Breast epithelium (tissue), 4 donors: ENCODE measurements at regions not wholly inside any gene's neighbourhood (a gene's known extent, or its start where the extent isn't known, plus 50 kb on each side); places are given as distances from the start of the nearest gene placed in this dataset.

Experiments used
- DNase-seq, 2 donors: peaks; one replicate each; pipeline ENCODE4 v3.0.0-alpha.2; 2019; ENCODE audit warnings: low spot score in 2 of 2
- H3K27ac ChIP-seq, 2 donors: fragments of 200-600 bp; sonication (generic) in 1 of 2; one replicate each; pipeline ENCODE4 v1.5.1; 2016 to 2019; ENCODE audit warnings: mild to moderate bottlenecking in 1 of 2
- H3K27me3 ChIP-seq, 2 donors: fragments of 200-600 bp; sonication (generic) in 1 of 2; one replicate each; pipeline versions ENCODE4 v1.5.1 to v1.6.0; 2017 to 2019; ENCODE audit warnings: control low read depth in 1 of 2, mild to moderate bottlenecking in 1 of 2
- H3K36me3 ChIP-seq: fragments of 200-600 bp; one replicate; pipeline ENCODE4 v1.5.1; 2019
- H3K4me1 ChIP-seq, 2 donors: fragments of 200-600 bp; sonication (generic); one replicate each; pipeline ENCODE4 v1.5.1; 2016 to 2019; ENCODE audit warnings: control low read depth in 1 of 2
- H3K4me3 ChIP-seq, 3 donors: fragments of 200-600 bp; sonication (generic); 1 replicate in 2 of 3; 2 replicates in 1 of 3; pipeline ENCODE4 v1.5.1; 2016 to 2019; ENCODE audit warnings: mild to moderate bottlenecking in 3 of 3, moderate library complexity in 2 of 3
- H3K9me3 ChIP-seq, 2 donors: fragments of 200-600 bp; sonication (generic) in 1 of 2; one replicate each; pipeline ENCODE4 v1.5.1; 2016 to 2019; ENCODE audit warnings: control low read depth in 1 of 2
- CTCF ChIP-seq, 3 donors: fragments of 450-650 bp; IDR thresholded peaks; one replicate each; pipeline ENCODE4 v1.5.1; 2016 to 2017; ENCODE audit warnings: antibody characterized with exemption in 3 of 3, mild to moderate bottlenecking in 3 of 3, moderate library complexity in 3 of 3
- POLR2A ChIP-seq: fragments of 450-650 bp; IDR thresholded peaks from one replicate; pipeline ENCODE4 v1.6.1; 2016; ENCODE audit warnings: antibody characterized with exemption, mild to moderate bottlenecking, moderate library complexity
- POLR2AphosphoS5 ChIP-seq, 3 donors: sonication (generic); formaldehyde crosslinking; IDR thresholded peaks; one replicate each; pipeline ENCODE4 v1.6.1; 2017; ENCODE audit warnings: antibody characterized with exemption in 3 of 3
- intact Hi-C: fragments of 100-400 bp; cut with DNase I; formaldehyde crosslinking; loops from one replicate; pipeline ENCODE4 v1.15.1; 2023; ENCODE audit warnings: low total_unique reads

DNA sequence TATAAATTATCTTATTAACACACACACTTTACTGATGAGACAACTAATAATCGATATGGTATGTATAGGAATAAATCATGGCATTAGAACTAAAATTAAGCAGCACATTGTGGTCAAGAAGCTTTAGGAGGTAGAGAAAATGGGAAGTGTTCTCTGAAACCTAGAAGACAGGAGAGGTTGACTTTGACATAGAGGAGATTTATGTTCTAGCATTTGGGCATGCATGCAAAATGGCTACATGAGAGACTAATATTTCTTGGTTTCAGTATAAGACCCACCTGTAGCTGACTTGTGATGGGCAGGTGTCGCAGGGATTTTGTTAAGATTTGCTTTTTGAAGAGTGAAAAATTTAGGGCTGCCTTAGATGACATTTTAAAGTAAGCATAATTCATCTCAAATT lies 209.7 kb upstream of the POU1F1 start:
- Histone ChIP-seq H3K9me3 (no peaks in the 10 kb centered on the region), H3K27ac (no peak overlapping the region), H3K4me1 (no peaks in the 10 kb centered on the region), H3K27me3 (no peaks in the 10 kb centered on the region), H3K4me3 (no peak overlapping the region), H3K36me3 (peaks cover 3% of the 10 kb centered on the region)
- no peak for TF ChIP-seq POLR2AphosphoS5 (IDR thresholded peaks at IDR 0.05)
- no peak for TF ChIP-seq POLR2A
- TF ChIP-seq CTCF (IDR thresholded peaks at IDR 0.05), result no peak
- intact Hi-C loops, result no loop called here
- DNase-seq, result no peak

DNA sequence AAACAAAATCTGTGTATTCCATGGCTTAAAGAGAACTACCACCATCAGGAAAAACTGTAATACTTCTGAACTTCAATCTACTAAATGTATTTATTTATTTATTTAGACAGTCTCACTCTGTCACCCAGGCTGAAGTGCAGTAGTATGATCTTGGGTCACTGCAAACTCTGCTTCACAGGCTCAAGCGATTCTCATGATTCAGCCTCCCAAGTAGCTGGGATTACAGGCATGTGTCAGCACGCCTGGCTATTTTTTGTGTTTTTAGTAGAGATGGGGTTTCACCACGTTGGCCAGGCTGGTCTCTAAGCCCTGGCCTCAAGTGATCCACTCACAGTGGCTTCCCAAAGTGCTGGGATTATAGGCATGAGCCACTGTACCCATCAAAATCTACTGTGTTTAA lies 202.3 kb upstream of the POU1F1 start:
- TF ChIP-seq CTCF (IDR thresholded peaks at IDR 0.05) (no peak), POLR2A (no peak), POLR2AphosphoS5 (IDR thresholded peaks at IDR 0.05) (no peak)
- H3K27ac ChIP-seq, result no peak overlapping the region

DNA sequence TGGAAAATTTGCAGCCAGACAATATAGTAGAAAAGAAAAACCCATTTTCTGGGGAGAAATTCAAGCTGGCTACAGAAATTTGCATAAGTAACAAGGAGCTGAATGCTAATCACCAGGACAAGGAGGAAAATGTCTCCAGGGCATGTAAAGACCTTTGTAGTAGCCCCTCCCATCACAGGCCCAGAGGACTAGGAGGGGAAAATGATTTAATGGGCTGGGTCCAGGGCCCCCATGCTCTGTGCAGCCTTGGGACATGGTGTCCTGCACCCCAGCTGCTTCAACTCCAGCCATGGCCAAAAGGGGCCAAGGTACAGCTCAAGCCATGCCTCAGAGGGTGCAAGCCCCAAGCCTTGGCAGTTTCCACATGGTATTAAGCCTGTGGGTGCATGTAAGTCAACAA lies 197.6 kb upstream of the POU1F1 start:
- Histone ChIP-seq H3K27me3 (no peaks in the 10 kb centered on the region), H3K36me3 (no peaks in the 10 kb centered on the region), H3K9me3 (no peaks in the 10 kb centered on the region), H3K4me1 (no peaks in the 10 kb centered on the region), H3K27ac (no peak overlapping the region), H3K4me3 (no peak overlapping the region)
- DNase-seq, result no peak
- no peak for TF ChIP-seq POLR2AphosphoS5 (IDR thresholded peaks at IDR 0.05)
- no peak for TF ChIP-seq POLR2A
- TF ChIP-seq CTCF (IDR thresholded peaks at IDR 0.05), result no peak
- intact Hi-C loops, result no loop called here

More for the DNA sequence above, 202.3 kb upstream of the POU1F1 start:
- H3K4me1 ChIP-seq, result no peaks in the 10 kb centered on the region
- intact Hi-C loops, result no loop called here
- DNase-seq, result no peak
- no peak overlapping the region for H3K4me3 ChIP-seq
- H3K36me3 ChIP-seq, result no peaks in the 10 kb centered on the region
- H3K9me3 ChIP-seq, result no peaks in the 10 kb centered on the region
- H3K27me3 ChIP-seq, result no peaks in the 10 kb centered on the region

DNA sequence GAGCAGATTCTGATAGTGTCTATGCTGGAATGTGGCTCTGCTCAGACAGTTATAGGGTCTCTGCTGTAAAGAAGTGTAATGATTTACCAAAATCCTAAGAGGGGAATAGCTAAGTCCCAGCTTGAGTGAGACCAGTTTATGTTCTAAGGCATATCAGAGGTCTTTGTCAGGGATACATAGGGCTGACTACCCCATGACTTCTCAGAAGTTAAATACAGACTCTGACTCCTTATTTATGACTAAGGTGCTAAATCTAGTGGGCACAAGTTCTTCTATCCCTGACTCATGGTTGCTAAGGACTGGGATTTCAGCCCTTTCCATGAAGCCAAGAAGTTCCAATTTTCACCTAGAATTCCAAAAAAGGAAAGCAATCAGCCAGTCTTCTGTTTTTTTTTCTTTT lies 192.6 kb upstream of the POU1F1 start:
- Histone ChIP-seq H3K27me3 (no peaks in the 10 kb centered on the region), H3K27ac (no peak overlapping the region), H3K9me3 (peaks cover 0 to 8% of the 10 kb centered on the region in 2 donors), H3K4me3 (no peak overlapping the region), H3K36me3 (no peaks in the 10 kb centered on the region), H3K4me1 (no peaks in the 10 kb centered on the region)
- DNase-seq, result no peak
- intact Hi-C loops, result no loop called here
- TF ChIP-seq CTCF (IDR thresholded peaks at IDR 0.05) (no peak), POLR2AphosphoS5 (IDR thresholded peaks at IDR 0.05) (no peak), POLR2A (no peak)

DNA sequence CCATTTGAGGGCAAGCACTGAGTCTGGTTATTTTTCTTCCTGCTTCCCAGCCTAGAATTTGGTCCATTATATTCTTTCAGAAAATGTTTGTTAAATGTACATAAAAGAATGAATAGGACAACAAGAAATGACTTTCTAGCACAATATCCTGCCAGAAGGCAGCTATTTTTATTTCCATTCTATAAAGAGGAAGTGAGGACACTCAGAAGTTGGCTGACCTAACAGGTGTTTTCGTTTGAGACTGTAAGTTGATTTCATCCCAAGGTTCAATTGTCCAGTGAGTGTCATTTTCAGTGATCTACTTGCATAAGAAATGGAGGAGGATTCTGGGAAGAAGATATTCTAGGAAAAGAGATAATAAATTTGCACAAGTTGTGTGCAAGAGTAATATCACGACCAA lies 191.9 kb upstream of the POU1F1 start:
- Histone ChIP-seq H3K36me3 (no peaks in the 10 kb centered on the region), H3K4me1 (no peaks in the 10 kb centered on the region), H3K9me3 (peaks cover 0 to 8% of the 10 kb centered on the region in 2 donors), H3K4me3 (no peak overlapping the region), H3K27ac (no peak overlapping the region), H3K27me3 (no peaks in the 10 kb centered on the region)
- DNase-seq, result no peak
- TF ChIP-seq POLR2A, result no peak
- TF ChIP-seq CTCF (IDR thresholded peaks at IDR 0.05), result no peak
- no peak for TF ChIP-seq POLR2AphosphoS5 (IDR thresholded peaks at IDR 0.05)
- intact Hi-C loops, result no loop called here
